Body of pancreas (tissue), 4 donors: ENCODE measurements at regions not wholly inside any gene's neighbourhood (a gene's known extent, or its start where the extent isn't known, plus 50 kb on each side); places are given as distances from the start of the nearest gene placed in this dataset.

Experiments used
- ATAC-seq: fragments of 150-250 bp; one replicate; pipeline ENCODE4 v1.9.1; 2016
- DNase-seq, 4 donors: peaks; one replicate each; pipeline ENCODE4 v3.0.0-alpha.2; 2019
- H3K27ac ChIP-seq, 4 donors: fragments of 200-600 bp; sonication (generic); 1 replicate in 3 of 4; 2 replicates in 1 of 4; pipeline versions ENCODE4 v1.5.1 to v1.6.1; 2016 to 2019; ENCODE audit warnings: mild to moderate bottlenecking in 1 of 4, mixed read lengths in 1 of 4, moderate library complexity in 1 of 4
- H3K27me3 ChIP-seq, 2 donors: fragments of 200-600 bp; sonication (generic); one replicate each; pipeline ENCODE4 v1.6.0; 2016; ENCODE audit warnings: mild to moderate bottlenecking in 1 of 2
- H3K36me3 ChIP-seq, 2 donors: fragments of 200-600 bp; sonication (generic); replicated peaks in 1 of 2; 2 replicates each; pipeline ENCODE4 v1.5.1; 2016; ENCODE audit warnings: low read depth in 2 of 2; ENCODE audit not compliant: insufficient read depth in 1 of 2
- H3K4me1 ChIP-seq: fragments of 200-600 bp; sonication (generic); one replicate; pipeline ENCODE4 v1.6.0; 2016
- H3K4me3 ChIP-seq, 2 donors: fragments of 200-600 bp; sonication (generic); 1 replicate in 1 of 2; 2 replicates in 1 of 2; pipeline ENCODE4 v1.5.1; 2016 to 2019
- H3K9me3 ChIP-seq, 3 donors: fragments of 200-600 bp; sonication (generic); 1 replicate in 2 of 3; 2 replicates in 1 of 3; pipeline ENCODE4 v1.5.1; 2016
- POLR2A ChIP-seq, 3 donors: fragments of 450-650 bp; IDR thresholded peaks; one replicate each; pipeline ENCODE4 v1.6.1; 2016; ENCODE audit warnings: antibody characterized with exemption in 3 of 3, mild to moderate bottlenecking in 2 of 3
- WGBS, 2 donors: methylation state at CpG; one replicate each; pipeline ENCODE4 v1.1.5; 2017; 5-methylcytosine and 5-hydroxymethylcytosine counted together
- intact Hi-C: fragments of 100-400 bp; cut with DNase I; formaldehyde crosslinking; loops from one replicate; pipeline ENCODE4 v1.15.1; 2023
- TF ChIP-seq, protein P1 (sequence below), 7 experiments: fragments of 450-650 bp in 4 of 7; fragments of 200-600 bp in 3 of 7; sonication (generic) in 3 of 7; IDR thresholded peaks; one replicate each; pipeline ENCODE4 v1.5.1; 2016 to 2019; ENCODE audit warnings: antibody characterized with exemption in 7 of 7

DNA sequence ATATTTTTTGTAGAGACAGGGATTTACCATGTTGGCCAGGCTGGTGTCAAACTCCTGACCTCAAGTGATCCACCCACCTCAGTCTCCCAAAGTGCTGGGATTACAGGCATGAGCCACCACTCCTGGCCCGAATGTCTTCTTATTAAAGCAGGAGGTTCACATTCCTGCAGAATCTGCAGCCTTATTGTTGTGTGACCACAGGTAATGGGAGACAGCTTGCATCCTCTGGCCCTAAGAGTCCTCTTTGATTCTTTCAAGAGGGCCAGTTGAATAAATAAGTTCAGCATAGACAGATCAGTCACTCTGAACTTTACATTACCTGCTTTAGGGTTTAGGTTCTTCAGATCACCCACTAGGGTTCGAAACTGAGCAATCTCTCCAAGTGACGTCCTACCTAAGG lies 172.9 kb upstream of the TOPAZ1 start:
- no peak for TF ChIP-seq POLR2A (IDR thresholded peaks at IDR 0.05)
- TF ChIP-seq, protein P1, sequence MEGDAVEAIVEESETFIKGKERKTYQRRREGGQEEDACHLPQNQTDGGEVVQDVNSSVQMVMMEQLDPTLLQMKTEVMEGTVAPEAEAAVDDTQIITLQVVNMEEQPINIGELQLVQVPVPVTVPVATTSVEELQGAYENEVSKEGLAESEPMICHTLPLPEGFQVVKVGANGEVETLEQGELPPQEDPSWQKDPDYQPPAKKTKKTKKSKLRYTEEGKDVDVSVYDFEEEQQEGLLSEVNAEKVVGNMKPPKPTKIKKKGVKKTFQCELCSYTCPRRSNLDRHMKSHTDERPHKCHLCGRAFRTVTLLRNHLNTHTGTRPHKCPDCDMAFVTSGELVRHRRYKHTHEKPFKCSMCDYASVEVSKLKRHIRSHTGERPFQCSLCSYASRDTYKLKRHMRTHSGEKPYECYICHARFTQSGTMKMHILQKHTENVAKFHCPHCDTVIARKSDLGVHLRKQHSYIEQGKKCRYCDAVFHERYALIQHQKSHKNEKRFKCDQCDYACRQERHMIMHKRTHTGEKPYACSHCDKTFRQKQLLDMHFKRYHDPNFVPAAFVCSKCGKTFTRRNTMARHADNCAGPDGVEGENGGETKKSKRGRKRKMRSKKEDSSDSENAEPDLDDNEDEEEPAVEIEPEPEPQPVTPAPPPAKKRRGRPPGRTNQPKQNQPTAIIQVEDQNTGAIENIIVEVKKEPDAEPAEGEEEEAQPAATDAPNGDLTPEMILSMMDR (IDR thresholded peaks at IDR 0.05), result no peak
- Histone ChIP-seq H3K4me3 (no peak overlapping the region), H3K9me3 (no peaks in the 10 kb centered on the region), H3K27me3 (no peaks in the 10 kb centered on the region), H3K27ac (no peak overlapping the region), H3K4me1 (peaks cover 10% of the 10 kb centered on the region), H3K36me3 (no peaks in the 10 kb centered on the region)
- DNase-seq, result no peak
- WGBS, 2 donors, result 86 to 87% methylated on average over 3 of the region's 3 CpGs
- intact Hi-C loops, result no loop called here
- no peak for ATAC-seq

GRCh38 chr3:44069276-44069675 lies 172.4 kb upstream of the TOPAZ1 start:
- Histone ChIP-seq H3K27ac (no peak overlapping the region), H3K27me3 (no peaks in the 10 kb centered on the region), H3K4me1 (peaks cover 10% of the 10 kb centered on the region), H3K36me3 (no peaks in the 10 kb centered on the region), H3K9me3 (no peaks in the 10 kb centered on the region), H3K4me3 (no peak overlapping the region)
- 58 to 66% methylated on average over 5 of the region's 5 CpGs for WGBS, 2 donors
- ATAC-seq (no peak), DNase-seq (no peak)
- intact Hi-C loops, result no loop called here
- TF ChIP-seq, protein P1 (IDR thresholded peaks at IDR 0.05), result no peak
- no peak for TF ChIP-seq POLR2A (IDR thresholded peaks at IDR 0.05)

- Histone ChIP-seq H3K27ac (no peak overlapping the region), H3K27me3 (no peaks in the 10 kb centered on the region), H3K4me1 (peaks cover under 1% of the 10 kb centered on the region), H3K36me3 (no peaks in the 10 kb centered on the region), H3K4me3 (no peak overlapping the region), H3K9me3 (no peaks in the 10 kb centered on the region)
- DNase-seq (no peak), ATAC-seq (no peak)
- TF ChIP-seq, protein P1 (IDR thresholded peaks at IDR 0.05), result no peak
- no peak for TF ChIP-seq POLR2A (IDR thresholded peaks at IDR 0.05)
- WGBS, 2 donors, result 85% methylated on average over 8 of the region's 8 CpGs
- intact Hi-C loops, result no loop called here
Measured at GRCh38 chr3:44070841-44071546, 170.7 kb upstream of the TOPAZ1 start.

DNA sequence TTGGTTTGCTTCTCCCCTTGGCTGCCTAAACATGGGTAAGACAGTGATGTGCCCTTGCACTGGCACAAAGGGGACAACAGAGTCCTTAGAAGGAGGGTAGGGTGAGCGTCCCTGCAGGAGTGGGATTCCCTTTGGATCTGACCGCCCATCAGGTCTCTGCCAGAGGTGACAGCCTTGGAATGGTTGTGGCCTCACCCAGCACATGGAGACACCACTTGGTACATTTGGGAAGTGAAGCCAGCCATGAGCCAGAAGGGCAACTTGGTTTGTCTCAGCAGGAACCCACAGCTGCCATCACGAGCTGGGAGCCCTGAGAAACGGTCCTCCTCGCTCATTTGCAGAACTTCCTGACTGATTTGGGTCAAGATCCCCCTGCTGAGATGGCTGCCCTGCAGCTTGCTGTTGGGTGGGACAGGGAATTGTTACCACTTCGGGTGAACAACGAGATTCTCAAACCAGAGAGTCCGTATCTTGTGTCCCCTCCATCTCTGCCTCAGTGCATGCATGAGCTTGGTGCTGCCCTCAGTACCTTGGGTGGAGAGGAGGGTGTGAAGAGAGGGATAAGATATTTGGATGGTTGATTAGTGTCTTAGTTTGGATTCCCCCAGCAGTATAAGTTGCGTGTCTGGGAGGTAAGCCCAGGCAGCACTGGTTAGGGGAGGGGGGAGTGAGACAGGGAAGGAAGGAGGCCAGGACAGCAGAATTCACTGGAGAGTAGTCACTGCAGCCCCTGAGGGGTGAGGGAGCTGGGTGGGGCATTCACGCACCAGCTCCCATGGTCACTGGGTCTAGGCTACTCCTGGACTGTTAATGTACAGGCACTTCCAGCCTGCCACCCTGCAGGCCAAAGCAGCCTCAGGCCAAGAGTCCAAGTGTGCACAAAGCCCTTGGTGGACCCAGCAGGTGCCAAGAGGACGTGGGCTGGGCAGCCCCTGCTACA lies 168.8 kb upstream of the TOPAZ1 start:
- no peak for DNase-seq
- no peaks in the 10 kb centered on the region for H3K27me3 ChIP-seq
- H3K4me3 ChIP-seq, result no peak overlapping the region
- intact Hi-C loops, result no loop called here
- no peaks in the 10 kb centered on the region for H3K9me3 ChIP-seq
- H3K36me3 ChIP-seq, result no peaks in the 10 kb centered on the region
- 74 to 77% methylated on average over 11 of the region's 11 CpGs for WGBS, 2 donors
- no peaks in the 10 kb centered on the region for H3K4me1 ChIP-seq
- TF ChIP-seq, protein P1 (IDR thresholded peaks at IDR 0.05), result no peak
- no peak for TF ChIP-seq POLR2A (IDR thresholded peaks at IDR 0.05)
- ATAC-seq, result no peak
- no peak overlapping the region for H3K27ac ChIP-seq
